Endothelial cell of umbilical vein (primary cell): ENCODE measurements at regions not wholly inside any gene's neighbourhood (a gene's known extent, or its start where the extent isn't known, plus 50 kb on each side); places are given as distances from the start of the nearest gene placed in this dataset.

Experiments
- BruUV-seq: library from RNA; stranded (reverse); fragments of 400-500 nt; replicated peaks from 2 replicates; lab custom pipeline; 2021; lab: Mats Ljungman, UMichigan
- CTCF ChIA-PET: fragments of 300-600, 350-600 bp; sonication (Branson Sonifier 250); formaldehyde crosslinking; loops from one replicate; lab custom pipeline; 2021; ENCODE audit warnings: antibody characterized with exemption, inconsistent platforms; lab: Charles Lee
- POLR2A ChIA-PET: fragments of 300-600, 350-600 bp; sonication (Branson Sonifier 250); formaldehyde crosslinking; loops from one replicate; lab custom pipeline; 2021; ENCODE audit warnings: antibody characterized with exemption, inconsistent platforms; lab: Charles Lee
- DNase-seq: peaks from one replicate; pipeline ENCODE4 v3.0.0-alpha.2; 2011; ENCODE audit warnings: low read depth, low spot score
- FAIRE-seq: peaks from 2 replicates; lab custom pipeline; 2011; peaks lifted over from hg19 to GRCh38; lab: Jason Lieb, UNC
- H2AFZ ChIP-seq: 2 replicates; pipeline ENCODE4 v1.6.0; 2012; ENCODE audit warnings: low read depth, low read length, control low read depth, inconsistent platforms
- H3K27ac ChIP-seq: 2 replicates; pipeline ENCODE4 v1.5.1; 2011; ENCODE audit warnings: low read depth, mild to moderate bottlenecking, control low read depth, low read length, moderate library complexity; ENCODE audit not compliant: insufficient read depth
- H3K27me3 ChIP-seq, 2 experiments: 2 replicates each; pipeline versions ENCODE4 v1.6.0 to v1.6.1; 2011; ENCODE audit warnings: low read length in 2 of 2, mixed read lengths in 1 of 2; ENCODE audit not compliant: control insufficient read depth in 2 of 2, insufficient read depth in 2 of 2
- H3K36me3 ChIP-seq, 2 experiments: 2 replicates in 1 of 2; 3 replicates in 1 of 2; pipeline ENCODE4 v1.5.1; 2011; ENCODE audit warnings: low read length in 2 of 2, mild to moderate bottlenecking in 1 of 2, moderate library complexity in 1 of 2; ENCODE audit not compliant: control insufficient read depth in 2 of 2, insufficient read depth in 2 of 2; ENCODE audit errors: extremely low read depth in 1 of 2
- H3K4me1 ChIP-seq: 3 replicates; pipeline ENCODE4 v1.5.1; 2011; ENCODE audit warnings: mild to moderate bottlenecking, low read length; ENCODE audit not compliant: control insufficient read depth, insufficient read depth; ENCODE audit errors: extremely low read depth
- H3K4me2 ChIP-seq: 2 replicates; pipeline ENCODE4 v1.6.1; 2011; ENCODE audit warnings: low read length, control low read depth, mixed read lengths; ENCODE audit not compliant: insufficient read depth
- H3K4me3 ChIP-seq, 3 experiments: fragments of 200-600 bp in 1 of 3; sonication (generic), shearing (Covaris generic) in 1 of 3; replicated peaks in 1 of 3; 2 replicates each; pipeline ENCODE4 v1.5.1; 2011 to 2016; ENCODE audit warnings: control low read depth in 3 of 3, low read length in 3 of 3, mild to moderate bottlenecking in 2 of 3, inconsistent platforms in 1 of 3, low read depth in 1 of 3, moderate library complexity in 1 of 3; ENCODE audit not compliant: insufficient read depth in 1 of 3
- H3K79me2 ChIP-seq: 2 replicates; pipeline ENCODE4 v1.6.0; 2012; ENCODE audit warnings: low read length, inconsistent platforms; ENCODE audit not compliant: control insufficient read depth, insufficient read depth
- H3K9ac ChIP-seq: replicated peaks from 2 replicates; pipeline ENCODE3; 2011; ENCODE audit warnings: low read length, control low read depth; ENCODE audit not compliant: insufficient read depth; ENCODE audit errors: extremely low read depth
- H3K9me1 ChIP-seq: replicated peaks from 3 replicates; pipeline ENCODE4 v1.6.0; 2011; ENCODE audit warnings: mild to moderate bottlenecking, low read length; ENCODE audit not compliant: control insufficient read depth, insufficient read depth; ENCODE audit errors: extremely low read depth
- H3K9me3 ChIP-seq: replicated peaks from 2 replicates; pipeline ENCODE4 v1.5.1; 2012; ENCODE audit warnings: low read length, inconsistent platforms; ENCODE audit not compliant: control insufficient read depth, insufficient read depth
- H4K20me1 ChIP-seq: replicated peaks from 2 replicates; pipeline ENCODE3; 2011; ENCODE audit warnings: mild to moderate bottlenecking, low read length; ENCODE audit not compliant: control insufficient read depth, insufficient read depth; ENCODE audit errors: extremely low read depth
- EZH2 ChIP-seq: IDR thresholded peaks from 2 replicates; pipeline ENCODE4 v1.6.1; 2012; ENCODE audit warnings: borderline replicate concordance, low read depth, mild to moderate bottlenecking, moderate library complexity, low read length, inconsistent platforms; ENCODE audit not compliant: severe bottlenecking
- FOS ChIP-seq: IDR thresholded peaks from 2 replicates; pipeline ENCODE4 v1.6.1; 2011; ENCODE audit warnings: mild to moderate bottlenecking, low read length, moderate library complexity, borderline replicate concordance; ENCODE audit not compliant: insufficient read depth
- GATA2 ChIP-seq: IDR thresholded peaks from 2 replicates; pipeline ENCODE4 v1.7.0; 2011; ENCODE audit warnings: low read depth, mild to moderate bottlenecking, moderate library complexity, mixed read lengths, low read length; ENCODE audit not compliant: insufficient read length, insufficient read depth
- JUN ChIP-seq: IDR thresholded peaks from 2 replicates; pipeline ENCODE4 v1.6.1; 2011; ENCODE audit warnings: borderline replicate concordance, low read depth; ENCODE audit not compliant: insufficient read length, insufficient read depth
- MYC ChIP-seq: IDR thresholded peaks from one replicate; pipeline ENCODE4 v1.6.1; 2011; ENCODE audit warnings: mild to moderate bottlenecking, low read depth, low read length
- POLR2A ChIP-seq: IDR thresholded peaks from 2 replicates; pipeline ENCODE4 v1.6.1; 2012; ENCODE audit warnings: low read depth, mild to moderate bottlenecking, control low read depth, low read length
- POLR2AphosphoS5 ChIP-seq: IDR thresholded peaks from 2 replicates; pipeline ENCODE4 v1.6.1; 2012; ENCODE audit warnings: low read depth, mild to moderate bottlenecking, control low read depth, low read length, moderate library complexity; ENCODE audit not compliant: insufficient read depth
- dilution Hi-C: fragments of 300-500 bp; cut with MboI; formaldehyde crosslinking; loops from one replicate; pipeline ENCODE4 v1.15.0; 2019; ENCODE audit warnings: low sequenced_read_pairs; ENCODE audit not compliant: extremely low pct_ligation_motif_present
- intact Hi-C: fragments of 100-400 bp; cut with micrococcal nuclease; formaldehyde crosslinking; loops from one replicate; pipeline ENCODE4 v1.10.0; 2022
- TF ChIP-seq, protein P1 (sequence below): IDR thresholded peaks from 2 replicates; pipeline ENCODE4 v1.6.1; 2011; ENCODE audit not compliant: insufficient read depth, insufficient read length
- TF ChIP-seq, protein P2 (sequence below), 2 donors: IDR thresholded peaks; 1 replicate in 1 of 2; 2 replicates in 1 of 2; pipeline ENCODE4 v1.5.1; 2011; ENCODE audit warnings: low read length in 2 of 2, mild to moderate bottlenecking in 2 of 2, moderate library complexity in 2 of 2, control low read depth in 1 of 2, inconsistent platforms in 1 of 2, low read depth in 1 of 2; ENCODE audit not compliant: insufficient read depth in 1 of 2; ENCODE audit errors: extremely low read depth in 1 of 2

DNA sequence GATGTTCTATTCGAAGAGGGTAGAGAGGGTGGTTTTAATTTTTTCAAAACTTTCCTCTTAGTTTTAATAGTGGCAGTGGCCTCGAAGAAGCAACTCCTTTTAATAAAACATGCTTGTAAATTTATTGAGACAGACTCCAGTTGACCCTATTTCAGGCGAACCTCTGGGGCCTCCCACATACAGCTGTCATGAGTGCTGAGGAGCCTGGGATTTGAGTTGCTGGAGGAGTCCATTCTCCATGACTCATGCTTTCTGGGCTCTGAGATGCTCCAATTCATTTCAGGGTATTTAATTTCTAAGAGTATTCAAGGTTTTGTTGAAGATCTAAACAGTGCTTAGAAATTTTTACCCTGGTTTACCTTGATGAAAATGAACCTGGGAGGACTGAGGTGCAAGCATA, 580.4 kb downstream of the CBLN4 start:
- no peaks in the 10 kb centered on the region for H3K9me1 ChIP-seq
- no peaks in the 10 kb centered on the region for H3K27me3 ChIP-seq
- intact Hi-C loops (no loop called here), dilution Hi-C loops (no loop called here)
- H3K4me1 ChIP-seq = no peaks in the 10 kb centered on the region
- no peak overlapping the region for H3K4me2 ChIP-seq
- H3K9me3 ChIP-seq = peaks cover 6% of the 10 kb centered on the region
- POLR2A ChIA-PET = no interaction called here
- H3K27ac ChIP-seq = no peak overlapping the region
- no peaks in the 10 kb centered on the region for H3K36me3 ChIP-seq
- no peak overlapping the region for H3K9ac ChIP-seq
- BruUV-seq = no TSS peak
- DNase-seq = no peak
- H3K79me2 ChIP-seq = no peaks in the 10 kb centered on the region
- CTCF ChIA-PET = no interaction called here
- no peaks in the 10 kb centered on the region for H4K20me1 ChIP-seq
- H3K4me3 ChIP-seq = no peak overlapping the region
- TF ChIP-seq GATA2 (no peak), POLR2A (no peak), FOS (no peak), EZH2 (no peak), MYC (no peak), JUN (no peak), POLR2AphosphoS5 (no peak)
- TF ChIP-seq, protein P1, sequence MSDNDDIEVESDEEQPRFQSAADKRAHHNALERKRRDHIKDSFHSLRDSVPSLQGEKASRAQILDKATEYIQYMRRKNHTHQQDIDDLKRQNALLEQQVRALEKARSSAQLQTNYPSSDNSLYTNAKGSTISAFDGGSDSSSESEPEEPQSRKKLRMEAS = no peak
- TF ChIP-seq, protein P2, sequence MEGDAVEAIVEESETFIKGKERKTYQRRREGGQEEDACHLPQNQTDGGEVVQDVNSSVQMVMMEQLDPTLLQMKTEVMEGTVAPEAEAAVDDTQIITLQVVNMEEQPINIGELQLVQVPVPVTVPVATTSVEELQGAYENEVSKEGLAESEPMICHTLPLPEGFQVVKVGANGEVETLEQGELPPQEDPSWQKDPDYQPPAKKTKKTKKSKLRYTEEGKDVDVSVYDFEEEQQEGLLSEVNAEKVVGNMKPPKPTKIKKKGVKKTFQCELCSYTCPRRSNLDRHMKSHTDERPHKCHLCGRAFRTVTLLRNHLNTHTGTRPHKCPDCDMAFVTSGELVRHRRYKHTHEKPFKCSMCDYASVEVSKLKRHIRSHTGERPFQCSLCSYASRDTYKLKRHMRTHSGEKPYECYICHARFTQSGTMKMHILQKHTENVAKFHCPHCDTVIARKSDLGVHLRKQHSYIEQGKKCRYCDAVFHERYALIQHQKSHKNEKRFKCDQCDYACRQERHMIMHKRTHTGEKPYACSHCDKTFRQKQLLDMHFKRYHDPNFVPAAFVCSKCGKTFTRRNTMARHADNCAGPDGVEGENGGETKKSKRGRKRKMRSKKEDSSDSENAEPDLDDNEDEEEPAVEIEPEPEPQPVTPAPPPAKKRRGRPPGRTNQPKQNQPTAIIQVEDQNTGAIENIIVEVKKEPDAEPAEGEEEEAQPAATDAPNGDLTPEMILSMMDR (IDR thresholded peaks at IDR 0.05; ENCODE audit: extremely low read depth in 1 of 2, insufficient read depth in 1 of 2, low read depth in 1 of 2, low read length in 2 of 2) = no peak
- no peak overlapping the region for H2AFZ ChIP-seq
- FAIRE-seq = no peak
